Upper lobe of left lung (tissue), 4 donors: ENCODE measurements at regions not wholly inside any gene's neighbourhood (a gene's known extent, or its start where the extent isn't known, plus 50 kb on each side); places are given as distances from the start of the nearest gene placed in this dataset.

Source experiments
- EP300 ChIP-seq, 4 donors: sonication (generic); formaldehyde crosslinking; IDR thresholded peaks; one replicate each; pipeline ENCODE4 v1.5.1; 2017; ENCODE audit warnings: antibody characterized with exemption in 4 of 4, control low read depth in 2 of 4
- POLR2A ChIP-seq, 4 donors: fragments of 450-650 bp; IDR thresholded peaks; one replicate each; pipeline ENCODE4 v1.5.1; 2016 to 2017; ENCODE audit warnings: antibody characterized with exemption in 4 of 4, mild to moderate bottlenecking in 2 of 4
- POLR2AphosphoS5 ChIP-seq, 2 donors: sonication (generic); formaldehyde crosslinking; IDR thresholded peaks; one replicate each; pipeline ENCODE4 v1.5.1; 2017; ENCODE audit warnings: antibody characterized with exemption in 2 of 2
- TF ChIP-seq, protein P1 (sequence below), 6 experiments: fragments of 450-650 bp in 4 of 6; fragments of 200-600 bp in 2 of 6; sonication (generic) in 2 of 6; IDR thresholded peaks; one replicate each; pipeline ENCODE4 v1.5.1; 2016 to 2019; ENCODE audit warnings: antibody characterized with exemption in 6 of 6

DNA sequence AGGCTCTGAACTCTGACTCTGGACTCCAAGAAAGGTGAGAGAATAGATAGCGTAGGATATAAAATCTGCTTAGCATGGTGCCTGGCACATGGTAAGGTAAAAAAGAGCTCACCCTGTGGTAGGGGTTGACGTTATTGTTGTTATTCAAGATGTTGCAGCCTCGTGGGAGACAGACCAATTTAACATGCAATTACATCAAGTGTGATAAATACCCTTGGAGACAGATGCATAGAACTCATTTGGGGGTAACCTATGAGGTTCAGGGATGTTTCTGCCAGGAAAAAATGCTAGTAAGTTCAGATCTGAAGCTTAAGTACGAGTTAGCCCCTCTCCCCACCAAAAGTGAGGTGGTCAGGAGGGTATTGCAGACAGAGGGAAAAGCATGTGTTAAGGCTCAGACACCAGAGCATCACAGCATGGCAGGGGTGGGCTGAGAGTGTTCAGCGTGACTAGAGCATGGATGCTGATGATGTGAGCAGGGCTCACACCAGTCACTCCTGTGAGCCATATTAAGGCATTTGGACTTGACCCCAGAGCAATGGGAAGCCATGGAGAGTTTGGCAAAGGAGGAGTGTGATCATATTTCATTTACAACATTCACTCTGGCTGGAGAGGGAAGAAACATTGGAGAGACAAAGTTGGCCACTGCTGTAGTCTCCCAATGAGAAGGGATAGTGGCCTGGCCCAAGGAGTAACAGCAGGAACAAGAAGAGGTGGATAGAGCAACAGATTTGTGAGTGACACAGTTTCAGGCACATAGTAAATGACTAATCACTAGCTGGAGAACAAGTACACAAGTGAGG is 181.0 kb downstream of the UACA start:
- TF ChIP-seq, protein P1, sequence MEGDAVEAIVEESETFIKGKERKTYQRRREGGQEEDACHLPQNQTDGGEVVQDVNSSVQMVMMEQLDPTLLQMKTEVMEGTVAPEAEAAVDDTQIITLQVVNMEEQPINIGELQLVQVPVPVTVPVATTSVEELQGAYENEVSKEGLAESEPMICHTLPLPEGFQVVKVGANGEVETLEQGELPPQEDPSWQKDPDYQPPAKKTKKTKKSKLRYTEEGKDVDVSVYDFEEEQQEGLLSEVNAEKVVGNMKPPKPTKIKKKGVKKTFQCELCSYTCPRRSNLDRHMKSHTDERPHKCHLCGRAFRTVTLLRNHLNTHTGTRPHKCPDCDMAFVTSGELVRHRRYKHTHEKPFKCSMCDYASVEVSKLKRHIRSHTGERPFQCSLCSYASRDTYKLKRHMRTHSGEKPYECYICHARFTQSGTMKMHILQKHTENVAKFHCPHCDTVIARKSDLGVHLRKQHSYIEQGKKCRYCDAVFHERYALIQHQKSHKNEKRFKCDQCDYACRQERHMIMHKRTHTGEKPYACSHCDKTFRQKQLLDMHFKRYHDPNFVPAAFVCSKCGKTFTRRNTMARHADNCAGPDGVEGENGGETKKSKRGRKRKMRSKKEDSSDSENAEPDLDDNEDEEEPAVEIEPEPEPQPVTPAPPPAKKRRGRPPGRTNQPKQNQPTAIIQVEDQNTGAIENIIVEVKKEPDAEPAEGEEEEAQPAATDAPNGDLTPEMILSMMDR (IDR thresholded peaks at IDR 0.05), result no peak
- TF ChIP-seq POLR2AphosphoS5 (IDR thresholded peaks at IDR 0.05), result no peak
- TF ChIP-seq EP300 (IDR thresholded peaks at IDR 0.05), result no peak
- TF ChIP-seq POLR2A (IDR thresholded peaks at IDR 0.05), result no peak
